ENCODE measurements at regions not wholly inside any gene's neighbourhood (a gene's known extent, or its start where the extent isn't known, plus 50 kb on each side); places are given as distances from the start of the nearest gene placed in this dataset.

- no peak for DNase-seq (ENCODE audit: low read depth in 2 of 3, low spot score in 1 of 3)
These were observed 344.2 kb downstream of the GRIA2 start for GRCh38 chr4:157564771-157565170.

GRCh38 chr4:157564218-157564617 lies 343.7 kb downstream of the GRIA2 start:
- no peak for DNase-seq (ENCODE audit: low read depth in 2 of 3, low spot score in 1 of 3)

- no peak for DNase-seq (ENCODE audit: low read depth in 2 of 3, low spot score in 1 of 3)
These were observed 337.5 kb downstream of the GRIA2 start for GRCh38 chr4:157558016-157558415.

- no peak for DNase-seq (ENCODE audit: low read depth in 2 of 3, low spot score in 1 of 3)
These were observed 329.5 kb downstream of the GRIA2 start for GRCh38 chr4:157550028-157550427.

- no peak for DNase-seq (ENCODE audit: low read depth in 2 of 3, low spot score in 1 of 3)
These were observed 307.4 kb downstream of the GRIA2 start for GRCh38 chr4:157527954-157528353.

GRCh38 chr4:157521906-157522305 lies 301.4 kb downstream of the GRIA2 start:
- DNase-seq (ENCODE audit: low read depth in 2 of 3, low spot score in 1 of 3), result no peak

- DNase-seq (ENCODE audit: low read depth in 2 of 3, low spot score in 1 of 3), result no peak
These were observed 294.2 kb downstream of the GRIA2 start for GRCh38 chr4:157514711-157515110.

- no peak for DNase-seq (ENCODE audit: low read depth in 2 of 3, low spot score in 1 of 3)
These were observed 288.8 kb downstream of the GRIA2 start for GRCh38 chr4:157509341-157509740.

GRCh38 chr4:157502656-157503055 lies 282.1 kb downstream of the GRIA2 start:
- no peak for DNase-seq (ENCODE audit: low read depth in 2 of 3, low spot score in 1 of 3)

GRCh38 chr4:157459785-157460184 lies 239.3 kb downstream of the GRIA2 start:
- no peak for DNase-seq (ENCODE audit: low read depth in 2 of 3, low spot score in 1 of 3)

- DNase-seq (ENCODE audit: low read depth in 2 of 3, low spot score in 1 of 3), result no peak
These were observed 226.7 kb downstream of the GRIA2 start for GRCh38 chr4:157447195-157447594.

- DNase-seq (ENCODE audit: low read depth in 2 of 3, low spot score in 1 of 3), result no peak
These were observed 223.5 kb downstream of the GRIA2 start for GRCh38 chr4:157444014-157444413.

- no peak for DNase-seq (ENCODE audit: low read depth in 2 of 3, low spot score in 1 of 3)
These were observed 223.0 kb downstream of the GRIA2 start for GRCh38 chr4:157443537-157443936.

GRCh38 chr4:157425897-157426296 lies 205.4 kb downstream of the GRIA2 start:
- DNase-seq (ENCODE audit: low read depth in 2 of 3, low spot score in 1 of 3), result no peak

GRCh38 chr4:157423526-157424020 lies 203.0 kb downstream of the GRIA2 start:
- DNase-seq (ENCODE audit: low read depth in 2 of 3, low spot score in 1 of 3), result no peak

- DNase-seq (ENCODE audit: low read depth in 2 of 3, low spot score in 1 of 3), result no peak
These were observed 200.8 kb downstream of the GRIA2 start for GRCh38 chr4:157421365-157421764.

All from stimulated activated CD4-positive, alpha-beta T cell treated with anti-CD3 and anti-CD28 coated beads, Interleukin-12 subunit alpha, Interleukin-12 subunit beta, amount 100 ng/mL, for 48 hours (primary cell).